Activated CD4-positive, alpha-beta memory T cell treated with anti-CD3 and anti-CD28 coated beads, Interleukin-2, amount 10 ng/mL, durations not matched to agents 7 days and 5 days (primary cell): ENCODE measurements at regions not wholly inside any gene's neighbourhood (a gene's known extent, or its start where the extent isn't known, plus 50 kb on each side); places are given as distances from the start of the nearest gene placed in this dataset.
"Not testable (repeated sequence)": the region's sequence is repeated elsewhere in the genome, so short reads cannot be mapped to it uniquely, and the experiment has no call there.

Experiments used
- CTCF ChIA-PET: fragments of 350-600 bp; sonication (Branson Sonifier 250); formaldehyde crosslinking; loops from one replicate; lab custom pipeline; 2021; ENCODE audit warnings: antibody characterized with exemption, inconsistent platforms; lab: Charles Lee
- POLR2A ChIA-PET: fragments of 350-600 bp; sonication (Branson Sonifier 250); formaldehyde crosslinking; loops from one replicate; lab custom pipeline; 2021; ENCODE audit warnings: antibody characterized with exemption; lab: Charles Lee
- DNase-seq: peaks from one replicate; pipeline ENCODE4 v3.0.0-alpha.2; 2020
- H3K27ac Mint-ChIP-seq: one replicate; pipeline ENCODE4 v1.8.0; 2021; ENCODE audit warnings: mild to moderate bottlenecking, mixed read lengths
- H3K27me3 Mint-ChIP-seq: one replicate; pipeline ENCODE4 v1.8.0; 2021; ENCODE audit warnings: mixed read lengths
- H3K36me3 Mint-ChIP-seq: one replicate; pipeline ENCODE4 v1.8.0; 2021; ENCODE audit warnings: low read depth, mixed read lengths
- H3K4me1 Mint-ChIP-seq: one replicate; pipeline ENCODE4 v1.8.0; 2021; ENCODE audit warnings: mixed read lengths
- H3K4me3 Mint-ChIP-seq: one replicate; pipeline ENCODE4 v1.8.0; 2021; ENCODE audit warnings: mild to moderate bottlenecking, mixed read lengths
- H3K9me3 Mint-ChIP-seq: one replicate; pipeline ENCODE4 v1.8.0; 2021; ENCODE audit warnings: mixed read lengths

DNA sequence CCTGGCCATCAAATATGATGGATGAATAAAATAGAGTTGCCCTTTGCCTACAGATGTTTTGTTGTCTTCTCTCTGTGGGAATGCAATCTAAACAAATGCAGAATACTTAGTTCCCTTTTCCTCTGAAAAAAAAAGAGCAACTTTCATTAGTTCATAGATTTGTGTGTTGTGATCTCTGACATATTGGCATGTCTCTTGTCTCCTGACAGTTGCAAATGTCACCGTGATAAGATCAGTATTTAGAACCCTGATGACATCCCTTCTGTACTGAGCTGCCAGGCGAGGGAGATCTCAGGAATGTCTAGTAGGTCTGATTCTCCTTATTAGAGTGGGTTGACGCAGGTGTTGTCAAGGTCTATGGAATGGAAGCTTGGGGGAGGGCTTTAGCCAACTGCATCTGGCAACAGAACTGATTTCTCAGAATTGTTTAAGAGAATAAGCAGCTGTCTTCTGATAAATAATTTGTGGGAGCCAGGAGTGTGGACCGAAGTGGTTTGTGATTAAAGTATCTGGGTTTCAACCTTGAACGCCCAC, 130.4 kb downstream of the GALR1 start:
- no peak overlapping the region for H3K27ac Mint-ChIP-seq
- H3K4me1 Mint-ChIP-seq = no peaks in the 10 kb centered on the region
- H3K27me3 Mint-ChIP-seq = peaks cover 19% of the 10 kb centered on the region
- DNase-seq = no peak
- H3K4me3 Mint-ChIP-seq = no peak overlapping the region
- no peaks in the 10 kb centered on the region for H3K9me3 Mint-ChIP-seq
- ChIA-PET POLR2A (no interaction called here), CTCF (no interaction called here)
- H3K36me3 Mint-ChIP-seq = no peaks in the 10 kb centered on the region

DNA sequence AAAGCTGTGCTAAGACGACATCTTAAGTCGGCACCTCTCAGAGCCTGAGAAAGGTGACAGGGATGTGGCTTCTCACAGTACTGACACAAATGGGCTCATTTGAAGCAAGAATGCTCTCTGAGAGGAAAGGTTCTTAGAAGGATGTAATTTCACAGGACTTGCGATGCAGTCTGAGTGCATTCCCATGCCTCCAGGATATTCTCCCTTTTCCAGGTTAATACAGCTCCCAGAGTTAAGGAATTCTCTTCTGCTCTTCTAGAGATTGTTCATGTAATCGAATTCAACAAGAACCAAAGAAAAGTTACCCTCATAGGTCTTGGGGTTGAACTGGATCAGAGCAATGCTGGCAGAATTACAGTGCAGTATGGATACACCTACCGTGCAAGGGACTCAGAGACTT, 131.0 kb downstream of the GALR1 start:
- ChIA-PET POLR2A (no interaction called here), CTCF (no interaction called here)
- no peak for DNase-seq
- no peaks in the 10 kb centered on the region for H3K36me3 Mint-ChIP-seq
- no peaks in the 10 kb centered on the region for H3K9me3 Mint-ChIP-seq
- H3K4me3 Mint-ChIP-seq = no peak overlapping the region
- H3K4me1 Mint-ChIP-seq = no peaks in the 10 kb centered on the region
- H3K27ac Mint-ChIP-seq = no peak overlapping the region
- peaks cover 23% of the 10 kb centered on the region for H3K27me3 Mint-ChIP-seq

DNA sequence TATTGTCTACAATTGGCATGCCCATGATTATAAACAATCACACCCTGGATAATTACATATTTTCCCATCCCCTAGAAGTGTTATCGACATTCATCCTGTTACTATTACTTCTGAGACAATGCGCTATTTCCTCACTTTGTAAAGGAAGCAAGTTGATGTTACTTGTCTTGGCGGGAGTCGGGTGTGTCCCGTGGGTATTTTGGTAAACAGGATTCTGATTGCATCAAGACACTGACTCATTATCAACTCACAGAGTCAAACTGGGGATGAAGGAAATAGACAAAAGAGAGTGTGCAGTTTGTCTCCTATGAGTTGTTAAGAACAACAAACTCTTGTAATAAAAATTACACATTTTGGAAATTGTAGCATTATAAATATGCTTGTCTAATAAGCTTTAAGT, 142.7 kb downstream of the GALR1 start:
- Mint-ChIP-seq H3K9me3 (no peaks in the 10 kb centered on the region), H3K27ac (no peak overlapping the region)
- POLR2A ChIA-PET = no interaction called here

DNA sequence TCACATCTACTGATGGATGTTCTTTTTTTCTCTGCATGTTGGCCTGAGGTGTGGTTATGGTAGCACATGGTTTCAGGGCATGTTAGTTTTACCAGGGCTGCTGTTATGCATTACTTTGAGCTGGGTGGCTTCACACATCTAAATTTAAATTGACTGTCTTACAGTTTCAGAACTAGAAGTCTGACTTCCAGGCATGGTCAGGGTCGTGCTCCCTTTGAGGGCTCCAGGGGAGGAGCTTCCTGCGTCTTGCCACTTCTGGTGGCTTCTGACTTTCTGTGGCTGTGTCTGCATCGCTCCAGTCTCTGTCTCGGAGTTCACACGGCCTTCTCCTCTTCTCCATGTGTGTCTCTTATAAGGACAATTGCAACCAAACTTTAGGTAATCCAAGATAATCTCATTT, 143.9 kb downstream of the GALR1 start:
- H3K9me3 Mint-ChIP-seq = no peaks in the 10 kb centered on the region
- H3K27me3 Mint-ChIP-seq = peaks cover 15% of the 10 kb centered on the region

More for the DNA sequence above, 142.7 kb downstream of the GALR1 start:
- CTCF ChIA-PET = no interaction called here
- H3K4me3 Mint-ChIP-seq = no peak overlapping the region
- H3K36me3 Mint-ChIP-seq = no peaks in the 10 kb centered on the region
- no peak for DNase-seq
- peaks cover 20% of the 10 kb centered on the region for H3K27me3 Mint-ChIP-seq
- H3K4me1 Mint-ChIP-seq = no peaks in the 10 kb centered on the region

DNA sequence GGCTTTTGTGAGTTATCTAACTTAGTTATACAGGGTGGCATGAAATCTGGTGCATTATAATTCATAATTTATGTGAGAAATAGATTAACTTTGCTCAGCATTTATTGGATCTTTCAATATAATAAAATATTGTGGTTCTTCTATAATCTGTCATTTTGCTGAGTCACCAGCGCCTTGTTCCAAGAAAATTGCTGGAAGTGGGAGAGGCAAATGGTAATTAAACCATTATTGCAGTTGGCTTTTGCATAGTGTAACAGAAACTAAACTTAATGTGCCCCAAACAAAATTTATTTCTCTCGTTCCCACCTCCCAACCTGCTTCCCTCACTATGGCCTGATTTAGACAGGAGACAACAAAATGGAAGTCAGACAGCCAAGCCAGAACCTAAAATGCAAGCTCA, 146.3 kb downstream of the GALR1 start:
- Mint-ChIP-seq H3K9me3 (no peaks in the 10 kb centered on the region), H3K4me3 (no peak overlapping the region), H3K27me3 (peaks cover 4% of the 10 kb centered on the region), H3K4me1 (no peaks in the 10 kb centered on the region), H3K36me3 (no peaks in the 10 kb centered on the region), H3K27ac (no peak overlapping the region)
- ChIA-PET POLR2A (no interaction called here), CTCF (no interaction called here)
- no peak for DNase-seq

More for the DNA sequence above, 143.9 kb downstream of the GALR1 start:
- H3K4me1 Mint-ChIP-seq = no peaks in the 10 kb centered on the region
- no peak overlapping the region for H3K27ac Mint-ChIP-seq
- CTCF ChIA-PET = interaction anchor here (0.7 kb wide), 1 partner anchor 180 kb away, joined by 3 read pairs; no protein-coding TSS in a partner anchor
- H3K36me3 Mint-ChIP-seq = no peaks in the 10 kb centered on the region
- no peak for DNase-seq
- no peak overlapping the region for H3K4me3 Mint-ChIP-seq
- POLR2A ChIA-PET = interaction anchor here (0.6 kb wide), 1 partner anchor 281 kb away, joined by 4 read pairs; no protein-coding TSS in a partner anchor

DNA sequence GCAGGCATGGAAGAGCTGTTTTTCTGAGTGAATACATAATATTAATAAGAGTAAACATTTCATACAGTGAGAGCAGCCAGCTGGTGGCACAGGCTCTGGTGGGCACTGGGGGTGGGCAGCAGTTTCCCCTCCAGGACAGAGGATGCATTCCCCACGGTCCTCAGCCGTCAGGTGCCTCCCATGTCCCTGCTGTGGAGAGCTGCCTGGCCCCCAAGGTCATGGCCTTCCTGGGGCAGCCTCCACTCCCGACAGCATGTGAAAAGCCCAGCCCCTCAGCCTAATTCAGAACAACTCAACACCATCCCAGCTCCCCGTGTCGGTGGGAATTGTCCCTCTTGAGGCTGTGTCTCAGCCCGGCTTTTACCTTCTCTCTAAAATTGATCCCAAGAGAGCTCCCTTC, 147.4 kb downstream of the GALR1 start:
- H3K27me3 Mint-ChIP-seq = peaks cover 3% of the 10 kb centered on the region

DNA sequence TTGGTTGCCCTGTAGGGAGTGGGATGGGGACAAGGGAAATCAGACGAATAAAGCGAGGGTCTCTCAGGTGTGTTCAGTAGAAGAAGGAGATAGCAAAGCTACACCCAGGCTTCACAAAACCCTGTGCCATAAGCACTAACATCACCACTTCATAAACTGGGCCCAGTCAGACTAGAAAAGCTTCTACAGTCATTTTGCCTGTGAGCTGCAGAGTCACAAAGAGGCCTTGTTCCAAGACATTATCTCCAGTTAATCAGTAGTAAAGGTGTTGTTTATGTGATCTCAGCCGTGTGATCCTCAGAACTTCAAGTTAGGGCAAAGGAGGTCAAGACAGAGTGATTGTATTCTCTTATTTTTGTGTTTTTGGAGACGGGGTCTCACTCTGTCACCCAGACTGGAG, 148.0 kb downstream of the GALR1 start:
- H3K27me3 Mint-ChIP-seq = peaks cover 3% of the 10 kb centered on the region
- H3K4me1 Mint-ChIP-seq = no peaks in the 10 kb centered on the region
- H3K4me3 Mint-ChIP-seq = no peak overlapping the region
- CTCF ChIA-PET = no interaction called here
- H3K27ac Mint-ChIP-seq = no peak overlapping the region
- POLR2A ChIA-PET = no interaction called here
- no peaks in the 10 kb centered on the region for H3K9me3 Mint-ChIP-seq
- no peaks in the 10 kb centered on the region for H3K36me3 Mint-ChIP-seq
- DNase-seq = no peak

More for the DNA sequence above, 147.4 kb downstream of the GALR1 start:
- Mint-ChIP-seq H3K36me3 (no peaks in the 10 kb centered on the region), H3K4me1 (no peaks in the 10 kb centered on the region), H3K9me3 (no peaks in the 10 kb centered on the region), H3K27ac (no peak overlapping the region), H3K4me3 (no peak overlapping the region)
- POLR2A ChIA-PET = no interaction called here
- no peak for DNase-seq
- CTCF ChIA-PET = no interaction called here

DNA sequence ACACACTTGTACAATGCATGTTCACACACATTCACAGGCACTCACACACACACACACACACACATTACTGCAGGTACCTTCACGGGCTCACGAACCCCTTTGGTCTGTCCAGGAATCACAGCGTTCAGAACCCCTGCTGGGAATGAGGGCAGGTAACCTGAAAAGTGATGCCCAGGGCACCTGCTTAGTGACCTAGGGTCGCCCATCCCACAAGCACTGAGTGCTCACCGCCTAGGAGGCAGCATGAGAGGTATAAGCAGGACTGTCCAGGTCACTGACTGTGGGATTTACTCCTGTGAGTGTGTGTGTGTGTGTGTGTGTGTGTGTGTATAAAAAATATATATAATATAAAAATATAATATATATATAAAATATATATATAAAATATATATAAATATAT, 150.9 kb downstream of the GALR1 start:
- POLR2A ChIA-PET = no interaction called here

DNA sequence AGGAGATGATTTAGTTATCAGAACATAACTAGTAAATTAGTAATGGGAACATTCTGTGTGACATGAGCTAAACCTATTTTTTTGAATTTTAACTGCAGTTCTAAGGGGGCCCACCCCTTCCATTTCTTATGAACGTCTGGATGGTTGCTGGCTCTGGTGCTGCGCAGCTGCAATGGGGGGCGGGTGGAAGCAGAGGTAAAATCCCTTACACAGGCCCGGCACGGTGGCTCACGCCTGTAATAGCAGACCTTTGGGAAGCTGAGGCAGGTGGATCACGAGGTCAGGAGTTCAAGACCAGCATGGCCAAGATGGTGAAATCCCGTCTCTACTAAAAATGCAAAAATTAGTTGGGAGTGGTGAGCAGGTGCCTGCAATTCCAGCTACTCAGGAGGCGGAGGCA, 151.5 kb downstream of the GALR1 start:
- POLR2A ChIA-PET = no interaction called here
- Mint-ChIP-seq H3K27ac (no peak overlapping the region), H3K27me3 (peaks cover 1% of the 10 kb centered on the region), H3K36me3 (no peaks in the 10 kb centered on the region), H3K4me3 (no peak overlapping the region), H3K9me3 (no peaks in the 10 kb centered on the region), H3K4me1 (no peaks in the 10 kb centered on the region)
- no peak for DNase-seq
- CTCF ChIA-PET = no interaction called here

More for the DNA sequence above, 150.9 kb downstream of the GALR1 start:
- H3K4me1 Mint-ChIP-seq = no peaks in the 10 kb centered on the region
- H3K27ac Mint-ChIP-seq = no peak overlapping the region
- peaks cover 1% of the 10 kb centered on the region for H3K27me3 Mint-ChIP-seq
- no peaks in the 10 kb centered on the region for H3K36me3 Mint-ChIP-seq
- no peak for DNase-seq
- H3K9me3 Mint-ChIP-seq = no peaks in the 10 kb centered on the region
- H3K4me3 Mint-ChIP-seq = no peak overlapping the region
- CTCF ChIA-PET = no interaction called here

DNA sequence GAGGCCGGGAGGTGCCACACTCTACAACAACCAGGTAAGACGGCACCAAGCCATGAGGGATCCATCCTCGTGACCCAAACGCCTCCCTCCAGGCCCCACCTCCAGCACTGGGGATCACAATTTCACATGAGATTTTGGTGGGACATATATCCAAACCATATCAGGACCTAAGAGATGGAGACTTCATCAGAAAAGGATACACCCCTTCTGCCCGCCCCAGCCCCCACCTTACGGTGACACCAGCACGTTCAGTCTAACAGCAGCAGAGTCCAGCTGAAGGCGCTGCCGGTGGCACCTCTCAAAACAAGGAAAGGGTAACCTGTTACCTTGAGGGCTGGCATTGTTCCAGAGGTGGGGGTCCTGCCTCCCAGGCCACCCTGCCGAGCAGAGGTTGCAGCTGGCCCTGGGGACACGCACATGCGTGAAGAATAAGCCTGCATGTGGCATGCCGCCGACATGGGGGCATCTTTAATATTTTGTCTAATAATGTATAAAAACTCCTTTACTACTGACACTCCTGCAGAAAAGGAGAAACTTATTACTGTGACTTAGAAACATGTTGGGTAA, 154.4 kb downstream of the GALR1 start:
- H3K27ac Mint-ChIP-seq = no peak overlapping the region
- POLR2A ChIA-PET = no interaction called here
- no peaks in the 10 kb centered on the region for H3K36me3 Mint-ChIP-seq
- no peak overlapping the region for H3K4me3 Mint-ChIP-seq
- CTCF ChIA-PET = no interaction called here
- no peak for DNase-seq
- H3K27me3 Mint-ChIP-seq = peaks cover 1% of the 10 kb centered on the region
- no peaks in the 10 kb centered on the region for H3K9me3 Mint-ChIP-seq
- no peaks in the 10 kb centered on the region for H3K4me1 Mint-ChIP-seq

DNA sequence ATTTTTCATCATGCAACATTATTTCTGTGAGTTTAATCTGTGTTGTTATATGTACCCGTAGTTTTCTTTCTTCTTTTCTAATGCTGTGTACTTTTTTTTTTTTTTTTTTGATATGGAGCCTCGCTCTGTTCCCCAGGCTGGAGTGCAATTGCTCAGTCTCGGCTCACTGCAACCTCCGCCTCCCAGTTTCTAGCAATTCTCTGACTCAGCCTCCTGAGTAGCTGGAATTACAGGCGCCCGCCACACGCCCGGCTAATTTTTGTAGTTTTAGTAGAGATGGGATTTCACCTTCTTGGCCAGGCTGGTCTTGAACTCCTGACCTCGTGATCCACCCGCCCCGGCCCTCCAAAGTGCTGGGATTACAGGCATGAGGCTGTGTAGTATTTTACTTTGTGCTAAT, 155.4 kb downstream of the GALR1 start:
- DNase-seq = no peak
- no peak overlapping the region for H3K27ac Mint-ChIP-seq
- POLR2A ChIA-PET = no interaction called here
- CTCF ChIA-PET = no interaction called here
- no peaks in the 10 kb centered on the region for H3K4me1 Mint-ChIP-seq
- H3K36me3 Mint-ChIP-seq = no peaks in the 10 kb centered on the region
- no peak overlapping the region for H3K4me3 Mint-ChIP-seq
- H3K27me3 Mint-ChIP-seq = peaks cover 1% of the 10 kb centered on the region
- no peaks in the 10 kb centered on the region for H3K9me3 Mint-ChIP-seq

DNA sequence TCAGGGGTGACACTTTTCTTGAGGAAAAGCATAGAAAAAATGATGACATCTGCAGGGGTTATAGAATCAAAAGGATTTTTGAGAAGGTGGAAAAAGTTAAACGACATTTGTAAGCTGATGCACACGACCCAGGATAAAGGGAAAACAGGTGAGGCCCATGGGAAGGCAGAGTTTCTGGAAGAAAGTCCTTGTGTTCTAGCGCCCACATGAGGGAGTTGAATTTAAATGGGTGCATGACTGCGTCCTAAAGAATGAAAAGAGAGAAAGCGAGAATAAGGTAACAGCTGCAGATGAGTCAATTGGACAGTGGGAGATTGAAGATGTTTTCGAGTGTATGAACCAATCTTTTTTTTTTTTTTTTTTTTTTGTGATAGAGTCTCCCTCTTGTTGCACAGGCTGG, 158.1 kb downstream of the GALR1 start:
- H3K27me3 Mint-ChIP-seq = peaks cover 1% of the 10 kb centered on the region
- no peak for DNase-seq
- H3K4me1 Mint-ChIP-seq = no peaks in the 10 kb centered on the region
- no peak overlapping the region for H3K4me3 Mint-ChIP-seq
- POLR2A ChIA-PET = no interaction called here
- H3K27ac Mint-ChIP-seq = no peak overlapping the region
- H3K36me3 Mint-ChIP-seq = no peaks in the 10 kb centered on the region
- no peaks in the 10 kb centered on the region for H3K9me3 Mint-ChIP-seq
- CTCF ChIA-PET = no interaction called here

DNA sequence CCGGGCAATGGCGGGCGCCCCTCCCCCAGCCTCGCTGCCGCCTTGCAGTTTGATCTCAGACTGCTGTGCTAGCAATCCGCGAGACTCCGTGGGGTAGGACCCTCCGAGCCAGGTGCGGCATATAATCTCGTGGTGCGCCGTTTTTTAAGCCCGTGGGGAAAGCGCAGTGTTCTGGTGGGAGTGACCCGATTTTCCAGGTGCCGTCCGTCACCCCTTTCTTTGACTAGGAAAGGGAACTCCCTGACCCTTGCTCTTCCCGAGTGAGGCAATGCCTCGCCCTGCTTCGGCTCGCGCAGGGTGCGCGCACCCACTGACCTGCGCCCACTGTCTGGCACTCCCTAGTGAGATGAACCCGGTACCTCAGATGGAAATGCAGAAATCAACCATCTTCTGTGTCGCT, 171.9 kb downstream of the GALR1 start:
- H3K4me1 Mint-ChIP-seq, CTCF ChIA-PET, POLR2A ChIA-PET, DNase-seq, H3K36me3 Mint-ChIP-seq, H3K4me3 Mint-ChIP-seq, H3K27me3 Mint-ChIP-seq, H3K9me3 Mint-ChIP-seq, H3K27ac Mint-ChIP-seq: not testable (repeated sequence)
